Muscle of back (tissue), 3 donors: ENCODE measurements at regions not wholly inside any gene's neighbourhood (a gene's known extent, or its start where the extent isn't known, plus 50 kb on each side); places are given as distances from the start of the nearest gene placed in this dataset.
A peak's percentile ranks its signal among the peaks of the same experiment; 100 is the strongest.
"Not testable (repeated sequence)": the region's sequence is repeated elsewhere in the genome, so short reads cannot be mapped to it uniquely, and the experiment has no call there.

Experiments
- DNase-seq, 3 donors: peaks; one replicate each; pipeline versions ENCODE4 v3.0.0 to v3.0.0-alpha.2; 2013

DNA sequence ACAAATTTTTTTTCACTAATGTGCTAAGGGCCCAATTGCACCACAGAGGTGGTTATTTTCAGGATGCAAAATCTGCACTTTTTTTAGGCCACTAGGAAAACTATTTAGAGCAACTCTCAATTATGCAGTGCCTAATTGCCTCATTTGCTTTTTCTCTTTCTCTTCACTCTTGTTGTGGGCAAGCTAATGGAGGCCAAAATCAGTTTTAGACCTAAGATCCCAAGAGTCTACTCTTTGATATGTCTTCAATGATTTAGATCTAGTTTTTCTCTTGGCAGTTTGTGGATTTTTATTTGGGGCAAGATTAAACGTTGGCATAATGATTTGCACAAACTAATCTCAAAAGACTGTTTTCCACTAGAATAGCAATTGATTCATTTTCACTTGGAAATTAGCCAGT is 1996.9 kb downstream of the LRRC4C start:
- no peak for DNase-seq

- DNase-seq: no peak
Observed at GRCh38 chr11:39461066-39461465, 1998.4 kb downstream of the LRRC4C start.

DNA sequence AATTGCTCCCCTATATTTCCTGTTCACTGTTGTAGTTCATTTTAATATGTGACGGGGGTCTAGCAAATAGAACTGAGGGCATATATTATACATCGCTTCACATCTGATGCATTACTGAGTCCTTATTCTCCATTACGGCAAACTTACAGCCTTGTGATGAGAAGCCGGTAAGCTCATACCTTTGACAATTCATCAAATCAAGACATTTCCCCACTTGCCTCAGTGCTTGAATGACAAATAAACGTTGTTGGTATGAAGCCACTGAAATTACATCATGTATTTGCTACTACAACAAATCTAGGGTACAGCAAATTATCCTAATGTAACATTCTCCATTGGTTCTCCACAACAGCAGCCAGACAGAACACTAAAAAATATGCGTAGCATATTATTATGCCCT is 1999.8 kb downstream of the LRRC4C start:
- DNase-seq: no peak

GRCh38 chr11:39458481-39458880 is 2001.0 kb downstream of the LRRC4C start:
- no peak for DNase-seq

- DNase-seq: no peak
Observed at GRCh38 chr11:39443424-39444022, 2015.9 kb downstream of the LRRC4C start.

DNA sequence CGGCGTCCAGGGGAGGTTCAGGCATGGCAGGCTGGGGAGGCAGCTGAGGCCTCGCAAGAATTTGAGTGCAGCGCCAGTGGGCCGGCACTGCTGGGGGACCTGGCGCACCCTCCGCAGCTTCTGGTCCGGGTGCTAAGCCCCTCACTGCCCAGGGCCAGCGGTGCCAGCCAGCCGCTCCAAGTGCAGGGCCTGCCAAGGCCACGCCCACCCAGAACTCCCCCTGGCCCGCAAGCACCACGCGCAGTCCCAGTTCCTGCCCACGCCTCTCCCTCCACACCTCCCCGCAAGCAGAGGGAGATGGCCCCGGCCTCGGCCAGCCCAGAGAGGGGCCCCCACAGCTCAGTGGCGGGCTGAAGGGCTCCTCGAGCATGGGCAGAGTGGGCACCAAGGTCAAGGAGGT is 2017.3 kb downstream of the LRRC4C start:
- DNase-seq: no peak

GRCh38 chr11:39435641-39436040 is 2023.8 kb downstream of the LRRC4C start:
- no peak for DNase-seq

DNA sequence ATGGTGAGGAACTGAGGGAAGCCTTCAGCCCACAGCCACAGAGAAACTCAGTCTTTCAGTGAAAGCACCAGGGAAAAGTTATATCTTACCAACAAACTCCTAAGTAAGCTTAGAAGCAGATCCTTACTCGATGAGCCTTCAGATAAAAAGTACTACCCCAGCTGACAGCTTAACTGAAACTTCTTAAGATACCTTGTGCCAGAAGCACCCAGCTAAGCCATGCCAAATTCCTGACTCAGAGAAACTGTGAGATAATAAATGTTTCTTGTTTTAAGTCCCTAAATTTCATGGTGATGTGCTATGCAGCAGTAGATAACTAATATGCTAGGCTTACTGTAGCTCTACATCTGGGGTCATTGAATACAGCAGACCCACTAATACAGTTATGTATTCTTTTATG is 2025.0 kb downstream of the LRRC4C start:
- DNase-seq: no peak

GRCh38 chr11:39432929-39433328 is 2026.5 kb downstream of the LRRC4C start:
- DNase-seq: no peak

GRCh38 chr11:39425226-39425625 is 2034.2 kb downstream of the LRRC4C start:
- no peak for DNase-seq

GRCh38 chr11:39412117-39412516 is 2047.3 kb downstream of the LRRC4C start:
- no peak for DNase-seq

GRCh38 chr11:39385911-39386310 is 2073.5 kb downstream of the LRRC4C start:
- DNase-seq: no peak

DNA sequence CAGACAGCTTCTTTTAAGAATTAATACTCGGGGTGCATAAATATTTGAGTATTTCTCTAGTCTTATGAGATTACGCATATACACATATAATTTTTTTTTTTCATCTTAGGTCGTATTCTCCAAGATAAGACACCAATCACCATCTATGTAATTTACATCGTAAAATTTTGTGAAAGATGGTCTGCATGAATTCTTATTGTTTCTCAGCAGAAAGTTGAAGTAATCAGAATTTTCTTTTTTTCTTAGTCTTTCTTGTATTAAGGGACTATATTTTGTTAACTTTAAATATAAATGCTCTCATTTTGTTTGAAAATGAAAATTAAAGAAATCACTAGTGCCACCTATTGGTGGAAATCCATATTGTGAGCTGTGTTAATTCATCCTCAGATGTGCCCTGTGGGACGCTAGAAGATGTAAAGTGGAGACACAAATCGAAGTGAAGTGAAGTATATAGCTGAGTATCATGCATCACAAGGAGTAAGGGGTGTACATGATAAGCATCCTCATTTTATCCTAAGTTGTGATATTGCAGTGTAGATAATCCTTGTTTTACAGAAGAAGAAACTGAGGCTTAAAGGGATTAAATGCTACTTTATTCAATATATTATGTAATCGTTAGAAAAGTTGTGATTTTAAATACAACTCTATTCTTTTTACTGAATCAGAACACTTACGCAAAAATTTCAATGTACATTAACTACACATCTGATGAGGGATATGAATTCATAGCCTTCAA is 2084.3 kb downstream of the LRRC4C start:
- DNase-seq: peak; percentile 10 to 59 (median 30)

DNA sequence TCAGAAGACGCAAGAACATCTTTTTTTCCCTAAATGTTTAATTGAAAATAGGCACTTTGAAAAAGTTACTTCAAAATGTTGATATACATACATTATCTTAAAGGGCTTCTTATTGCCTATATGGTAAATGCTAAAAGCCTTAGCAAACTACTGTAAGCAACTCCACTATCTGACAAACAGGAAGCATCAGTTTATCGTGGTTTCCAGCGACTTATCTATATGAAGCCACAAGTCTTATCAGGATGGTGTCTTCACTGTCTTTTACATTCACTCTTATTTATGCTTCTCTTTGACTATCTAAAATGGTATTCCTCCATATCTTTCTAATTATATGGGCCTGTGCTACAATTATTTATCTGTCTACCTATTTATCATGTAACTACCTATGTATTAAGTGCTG is 2091.9 kb downstream of the LRRC4C start:
- no peak for DNase-seq

GRCh38 chr11:39365809-39366436 is 2093.5 kb downstream of the LRRC4C start:
- DNase-seq: peak; percentile 17 to 60 (median 38)

GRCh38 chr11:39363571-39363970 is 2095.9 kb downstream of the LRRC4C start:
- DNase-seq: no peak

GRCh38 chr11:39361557-39361956 is 2097.9 kb downstream of the LRRC4C start:
- no peak for DNase-seq

- DNase-seq: peak in 2 of 3 donors; percentile 15 to 48
Observed at GRCh38 chr11:39345834-39346442, 2113.5 kb downstream of the LRRC4C start.

DNA sequence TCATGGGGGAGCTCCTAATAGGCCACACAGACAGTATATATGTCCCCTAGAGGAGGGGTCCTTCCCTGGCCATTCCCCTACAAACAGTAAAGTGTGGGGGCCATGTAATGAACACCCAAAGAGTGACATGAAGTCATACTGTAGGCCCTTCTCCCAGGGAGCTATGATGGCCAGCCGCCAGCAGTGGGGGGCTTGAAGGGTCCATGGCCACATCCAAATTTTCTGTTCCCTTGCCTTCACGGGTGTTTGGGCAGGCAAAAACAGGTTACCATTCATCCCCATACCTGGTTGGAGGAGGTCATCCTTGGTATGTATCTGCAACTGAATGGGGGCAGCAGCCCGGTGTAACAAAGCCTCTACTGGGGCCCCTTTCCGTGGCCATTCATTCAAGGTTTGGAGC is 2118.0 kb downstream of the LRRC4C start:
- no peak for DNase-seq

DNA sequence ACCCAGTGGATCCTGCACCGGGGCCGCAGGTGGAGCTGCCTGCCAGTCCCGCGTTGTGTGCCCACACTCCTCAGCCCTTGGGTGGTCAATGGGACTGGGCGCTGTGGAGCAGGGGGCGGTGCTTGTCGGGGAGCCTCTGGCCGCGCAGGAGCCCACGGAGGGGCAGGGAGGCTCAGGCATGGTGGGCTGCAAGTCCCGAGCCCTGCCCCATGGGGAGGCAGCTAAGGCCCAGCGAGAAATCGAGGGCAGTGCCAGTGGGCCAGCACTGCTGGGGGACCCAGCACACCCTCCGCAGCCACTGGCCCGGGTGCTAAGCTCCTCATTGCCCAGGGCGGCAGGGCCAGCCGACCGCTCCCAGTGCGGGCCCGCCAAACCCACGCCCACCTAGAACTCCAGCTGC is 2126.4 kb downstream of the LRRC4C start:
- DNase-seq: not testable (repeated sequence)

- no peak for DNase-seq
Observed at GRCh38 chr11:39327302-39327701, 2132.2 kb downstream of the LRRC4C start.

- DNase-seq: not testable (repeated sequence)
Observed at GRCh38 chr11:39311888-39312287, 2147.6 kb downstream of the LRRC4C start.

DNA sequence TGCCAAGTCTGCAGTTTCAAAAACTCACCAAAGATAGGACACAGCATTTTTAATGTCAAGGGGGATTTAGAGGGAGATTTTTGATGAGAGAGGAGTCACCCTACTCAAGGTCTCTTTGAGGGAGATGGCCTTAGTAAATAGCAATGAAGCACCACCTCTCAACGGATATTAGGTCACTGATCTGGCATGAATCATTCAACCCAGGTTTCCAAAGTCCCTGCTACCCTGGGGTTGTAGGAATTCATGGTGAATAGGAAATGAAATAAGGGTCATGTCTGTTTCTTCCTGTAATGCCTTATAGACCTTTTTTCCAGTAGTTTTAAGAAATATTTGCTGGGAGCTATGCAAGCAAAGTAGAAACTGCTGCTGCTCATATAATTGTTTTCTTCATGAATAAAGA is 2154.9 kb downstream of the LRRC4C start:
- no peak for DNase-seq
